K562 (cell line): ENCODE measurements at regions not wholly inside any gene's neighbourhood (a gene's known extent, or its start where the extent isn't known, plus 50 kb on each side); places are given as distances from the start of the nearest gene placed in this dataset.

Experiments
- ATAC-seq: fragments of 200-7000 bp; cut with Tn5 transposase; 3 replicates; pipeline ENCODE4 v1.9.1; 2020; ENCODE audit warnings: moderate library complexity
- BruUV-seq: library from RNA; stranded (reverse); fragments of 400-500 nt; replicated peaks from 2 replicates; lab custom pipeline; 2021; lab: Mats Ljungman, UMichigan
- CTCF ChIA-PET: fragments of 300-600 bp; formaldehyde crosslinking; extraction: SDS; loops from one replicate; lab custom pipeline; 2021; ENCODE audit warnings: low intra/inter-chr PET ratio; lab: Yijun Ruan, JAX
- POLR2A ChIA-PET: fragments of 300-600, 350-650 bp; sonication (Branson Sonifier 250); formaldehyde crosslinking; extraction: SDS; loops from one replicate; lab custom pipeline; 2021; ENCODE audit warnings: antibody characterized with exemption, inconsistent platforms; lab: Yijun Ruan, JAX
- DNase-seq, 4 experiments: peaks; one replicate each; pipeline versions ENCODE4 v3.0.0 to v3.0.0-alpha.2; 2011 to 2018; ENCODE audit warnings: low spot score in 3 of 4, mixed read lengths in 3 of 4; ENCODE audit errors: extremely low read depth in 1 of 4
- FAIRE-seq: peaks from 2 replicates; lab custom pipeline; 2011; peaks lifted over from hg19 to GRCh38; lab: Jason Lieb, UNC
- H2AFZ ChIP-seq: 2 replicates; pipeline ENCODE4 v1.6.0; 2011; ENCODE audit warnings: low read depth, low read length, control low read depth, inconsistent platforms
- H3K27ac ChIP-seq: fragments of 200-600 bp; 3 replicates; pipeline ENCODE4 v1.8.0; 2011; ENCODE audit warnings: low read depth, mild to moderate bottlenecking, control low read depth, inconsistent platforms, low read length, moderate library complexity, mixed read lengths; ENCODE audit errors: extremely low read depth
- H3K27me3 ChIP-seq, 2 experiments: fragments of 300-600 bp in 1 of 2; 2 replicates in 1 of 2; 3 replicates in 1 of 2; pipeline versions ENCODE4 v1.6.0 to v1.8.0; 2011; ENCODE audit warnings: inconsistent platforms in 2 of 2, low read length in 2 of 2, mild to moderate bottlenecking in 1 of 2, mixed read lengths in 1 of 2, moderate library complexity in 1 of 2; ENCODE audit not compliant: control insufficient read depth in 2 of 2, insufficient read depth in 2 of 2
- H3K36me3 ChIP-seq: fragments of 300-600 bp; 3 replicates; pipeline ENCODE4 v1.8.0; 2011; ENCODE audit warnings: mild to moderate bottlenecking, low read length, inconsistent platforms; ENCODE audit not compliant: control insufficient read depth, insufficient read depth
- H3K4me1 ChIP-seq, 2 experiments: fragments of 200-600 bp in 1 of 2; replicated peaks in 1 of 2; 2 replicates in 1 of 2; 3 replicates in 1 of 2; pipeline versions ENCODE4 v1.5.1 to v1.8.0; 2011; ENCODE audit warnings: inconsistent platforms in 2 of 2, low read length in 2 of 2, mild to moderate bottlenecking in 1 of 2, mixed read lengths in 1 of 2, moderate library complexity in 1 of 2; ENCODE audit not compliant: control insufficient read depth in 2 of 2, insufficient read depth in 2 of 2
- H3K4me2 ChIP-seq: 2 replicates; pipeline ENCODE4 v1.6.1; 2011; ENCODE audit warnings: low read length, control low read depth, inconsistent platforms, mixed read lengths; ENCODE audit not compliant: insufficient read depth
- H3K4me3 ChIP-seq: fragments of 200-600 bp; sonication (generic), shearing (Covaris generic); 2 replicates; pipeline ENCODE4 v1.5.1; 2016; ENCODE audit warnings: control low read depth, inconsistent platforms
- H3K79me2 ChIP-seq: fragments of 200-600 bp; 3 replicates; pipeline ENCODE4 v1.8.0; 2011; ENCODE audit warnings: low read length, inconsistent platforms; ENCODE audit not compliant: control insufficient read depth, insufficient read depth
- H3K9ac ChIP-seq, 2 experiments: 2 replicates each; pipeline versions ENCODE4 v1.6.0 to v1.6.1; 2011; ENCODE audit warnings: low read depth in 2 of 2, low read length in 2 of 2, control low read depth in 1 of 2, inconsistent platforms in 1 of 2, mild to moderate bottlenecking in 1 of 2, mixed read lengths in 1 of 2; ENCODE audit not compliant: insufficient read depth in 1 of 2
- H3K9me1 ChIP-seq: one replicate; pipeline ENCODE4 v1.6.0; 2011; ENCODE audit warnings: inconsistent platforms, mild to moderate bottlenecking, low read length, moderate library complexity; ENCODE audit not compliant: control insufficient read depth, insufficient read depth
- H3K9me3 ChIP-seq: replicated peaks from 2 replicates; pipeline ENCODE4 v1.5.1; 2011; ENCODE audit warnings: low read depth, low read length, inconsistent platforms; ENCODE audit not compliant: control insufficient read depth, insufficient read depth
- H4K20me1 ChIP-seq: replicated peaks from 2 replicates; pipeline ENCODE4 v1.6.1; 2011; ENCODE audit warnings: low read length, inconsistent platforms, mixed read lengths; ENCODE audit not compliant: control insufficient read depth, insufficient read depth
- CBFB ChIP-seq: sonication (generic); formaldehyde crosslinking; IDR thresholded peaks from 2 replicates; pipeline ENCODE4 v1.4.0; 2020; ENCODE audit warnings: mild to moderate bottlenecking, missing genetic modification reagents
- CCNT2 ChIP-seq: IDR thresholded peaks from 2 replicates; pipeline ENCODE4 v1.6.1; 2011; ENCODE audit warnings: borderline replicate concordance, low read depth, mild to moderate bottlenecking, moderate library complexity, mixed read lengths, low read length; ENCODE audit not compliant: insufficient read length; ENCODE audit errors: extremely low read depth
- CEBPB ChIP-seq: fragments of 450-650 bp; IDR thresholded peaks from 2 replicates; pipeline ENCODE4 v1.6.1; 2016; ENCODE audit warnings: missing genetic modification characterization, missing compliant biosample characterization
- CEBPG ChIP-seq, 3 experiments: fragments of 200-800 bp in 1 of 3; sonication (Bioruptor generic) in 1 of 3; sonication (generic) in 1 of 3; formaldehyde crosslinking in 1 of 3; IDR thresholded peaks in 2 of 3; conservative IDR thresholded peaks in 1 of 3; 2 replicates each; pipeline versions ENCODE4 v1.6.1 to v1.8.0; 2016 to 2022; ENCODE audit warnings: missing compliant biosample characterization in 2 of 3, missing genetic modification characterization in 2 of 3, mild to moderate bottlenecking in 1 of 3, missing genetic modification reagents in 1 of 3
- GATA2 ChIP-seq: sonication (generic); formaldehyde crosslinking; IDR thresholded peaks from 2 replicates; pipeline ENCODE4 v1.4.0; 2020; ENCODE audit warnings: mild to moderate bottlenecking, missing genetic modification reagents
- HOXB6 ChIP-seq: fragments of 250-450 bp; sonication (Bioruptor Pico); IDR thresholded peaks from 2 replicates; pipeline ENCODE4 v1.5.1; 2022; ENCODE audit warnings: mild to moderate bottlenecking, borderline replicate concordance
- MCM3 ChIP-seq: fragments of 450-650 bp; IDR thresholded peaks from 2 replicates; pipeline ENCODE4 v1.6.1; 2016
- MECOM ChIP-seq: fragments of 250-450 bp; sonication (Bioruptor Pico); IDR thresholded peaks from 2 replicates; pipeline ENCODE4 v1.8.0; 2022; ENCODE audit warnings: inconsistent platforms
- POLR2AphosphoS5 ChIP-seq: IDR thresholded peaks from 2 replicates; pipeline ENCODE4 v1.6.1; 2011; ENCODE audit warnings: mild to moderate bottlenecking, low read depth, low read length, moderate library complexity; ENCODE audit not compliant: control insufficient read depth, insufficient read depth
- SMARCA4 ChIP-seq: fragments of 450-650 bp; IDR thresholded peaks from 2 replicates; pipeline ENCODE4 v1.6.1; 2016
- ZNF224 ChIP-seq: sonication (generic); formaldehyde crosslinking; IDR thresholded peaks from 2 replicates; pipeline ENCODE4 v1.8.0; 2022; ENCODE audit warnings: mild to moderate bottlenecking, missing genetic modification reagents
- ZNF354B ChIP-seq: fragments of 250-450 bp; sonication (Bioruptor Pico); IDR thresholded peaks from 2 replicates; pipeline ENCODE4 v1.4.0; 2020
- ZNF586 ChIP-seq: fragments of 450-650 bp; formaldehyde crosslinking; conservative IDR thresholded peaks from 2 replicates; pipeline ENCODE4 v1.4.0; 2020; ENCODE audit warnings: mild to moderate bottlenecking, moderate library complexity
- WGBS: fragments of 100-300 bp; shearing (Covaris generic); methylation state at CpG from one replicate; pipeline ENCODE4 v1.1.6; 2016; ENCODE audit warnings: low coverage, mixed read lengths; ENCODE audit not compliant: insufficient coverage; ENCODE audit errors: missing lambda C conversion rate; 5-methylcytosine and 5-hydroxymethylcytosine counted together
- in situ Hi-C: fragments of 300-500 bp; cut with MboI; formaldehyde crosslinking; loops from 4 replicates; pipeline ENCODE4 v1.15.0; 2018; ENCODE audit warnings: inconsistent platforms, mixed read lengths
- intact Hi-C: fragments of 100-400 bp; cut with micrococcal nuclease; formaldehyde crosslinking; loops from 2 replicates; pipeline ENCODE4 v1.14.2; 2022
- TF ChIP-seq, protein P1 (sequence below): sonication (generic); formaldehyde crosslinking; IDR thresholded peaks from 2 replicates; pipeline ENCODE4 v1.8.0; 2022; ENCODE audit warnings: missing genetic modification reagents, mild to moderate bottlenecking, borderline replicate concordance

DNA sequence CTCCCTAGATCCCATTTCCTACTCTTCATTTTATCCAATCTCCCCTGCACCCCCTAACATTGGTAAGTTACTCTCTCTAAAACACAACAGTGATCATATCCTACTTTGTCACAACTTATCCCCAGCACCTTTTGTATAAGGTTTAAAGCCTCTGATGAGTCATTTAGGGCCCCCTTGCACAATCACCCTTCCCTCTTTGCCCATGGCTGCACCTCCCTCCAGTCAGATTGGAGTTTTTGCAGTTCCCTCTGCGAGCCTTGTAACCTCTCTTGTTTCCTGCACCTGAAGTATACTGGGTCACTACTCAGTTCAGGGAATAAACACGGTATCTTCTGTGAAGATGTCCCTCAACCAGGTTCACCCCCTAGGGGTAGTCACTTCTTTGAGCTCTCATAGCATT lies 55.9 kb upstream of the ADRB1 start:
- POLR2A ChIA-PET, result no interaction called here
- Histone ChIP-seq H3K27ac (no peak overlapping the region), H3K4me3 (no peak overlapping the region), H3K27me3 (peaks cover 0 to 28% of the 10 kb centered on the region in 2 experiments), H3K4me2 (no peak overlapping the region), H2AFZ (no peak overlapping the region), H3K9me1 (no peaks in the 10 kb centered on the region), H3K4me1 (no peaks in the 10 kb centered on the region), H3K79me2 (no peaks in the 10 kb centered on the region), H3K9me3 (no peaks in the 10 kb centered on the region), H3K36me3 (no peaks in the 10 kb centered on the region), H3K9ac (no peak overlapping the region), H4K20me1 (no peaks in the 10 kb centered on the region)
- CTCF ChIA-PET, result no interaction called here
- 0% methylated on average over 2 of the region's 2 CpGs for WGBS
- in situ Hi-C loops (no loop called here), intact Hi-C loops (loop anchor here (10.0 kb wide), 1 partner anchor 107 kb away; no protein-coding TSS in a partner anchor)
- no TSS peak for BruUV-seq
- no peak for DNase-seq
- no peak for TF ChIP-seq CEBPG (CRISPR knock-in tag; IDR thresholded peaks at IDR 0.05)
- TF ChIP-seq CEBPG (tag; conservative IDR thresholded peaks at IDR 0.05 in 1 of 2, IDR thresholded peaks at IDR 0.05 in 1 of 2), result peak in 1 of 2 experiments; percentile 27; a peak in 1 of 4 replicates
- TF ChIP-seq MCM3, result no peak
- no peak for TF ChIP-seq ZNF224 (CRISPR knock-in tag)
- TF ChIP-seq GATA2 (CRISPR knock-in tag), result no peak
- no peak for TF ChIP-seq CBFB (CRISPR knock-in tag)
- TF ChIP-seq CEBPB (tag), result peak; percentile 28; the same call in 1 of the 2 replicates
- TF ChIP-seq HOXB6 (CRISPR knock-in tag), result no peak
- no peak for TF ChIP-seq ZNF586
- TF ChIP-seq MECOM (CRISPR knock-in tag), result no peak
- TF ChIP-seq, protein P1, sequence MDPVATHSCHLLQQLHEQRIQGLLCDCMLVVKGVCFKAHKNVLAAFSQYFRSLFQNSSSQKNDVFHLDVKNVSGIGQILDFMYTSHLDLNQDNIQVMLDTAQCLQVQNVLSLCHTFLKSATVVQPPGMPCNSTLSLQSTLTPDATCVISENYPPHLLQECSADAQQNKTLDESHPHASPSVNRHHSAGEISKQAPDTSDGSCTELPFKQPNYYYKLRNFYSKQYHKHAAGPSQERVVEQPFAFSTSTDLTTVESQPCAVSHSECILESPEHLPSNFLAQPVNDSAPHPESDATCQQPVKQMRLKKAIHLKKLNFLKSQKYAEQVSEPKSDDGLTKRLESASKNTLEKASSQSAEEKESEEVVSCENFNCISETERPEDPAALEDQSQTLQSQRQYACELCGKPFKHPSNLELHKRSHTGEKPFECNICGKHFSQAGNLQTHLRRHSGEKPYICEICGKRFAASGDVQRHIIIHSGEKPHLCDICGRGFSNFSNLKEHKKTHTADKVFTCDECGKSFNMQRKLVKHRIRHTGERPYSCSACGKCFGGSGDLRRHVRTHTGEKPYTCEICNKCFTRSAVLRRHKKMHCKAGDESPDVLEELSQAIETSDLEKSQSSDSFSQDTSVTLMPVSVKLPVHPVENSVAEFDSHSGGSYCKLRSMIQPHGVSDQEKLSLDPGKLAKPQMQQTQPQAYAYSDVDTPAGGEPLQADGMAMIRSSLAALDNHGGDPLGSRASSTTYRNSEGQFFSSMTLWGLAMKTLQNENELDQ (CRISPR knock-in tag), result no peak
- TF ChIP-seq SMARCA4, result no peak
- no peak for TF ChIP-seq POLR2AphosphoS5
- no peak for TF ChIP-seq ZNF354B
- TF ChIP-seq CCNT2, result no peak
- FAIRE-seq, result no peak
- ATAC-seq, result no peak
